Mesothelial cell of epicardium (in vitro differentiated cells): ENCODE measurements at regions not wholly inside any gene's neighbourhood (a gene's known extent, or its start where the extent isn't known, plus 50 kb on each side); places are given as distances from the start of the nearest gene placed in this dataset.

Experiments
- DNase-seq, 2 experiments: peaks; one replicate each; pipeline ENCODE4 v3.0.0; 2021; ENCODE audit warnings: low spot score in 2 of 2; ENCODE audit not compliant: unreplicated experiment in 2 of 2
- H3K27ac Mint-ChIP-seq: 2 replicates; pipeline ENCODE4 v1.8.0; 2021; ENCODE audit warnings: mixed read lengths
- H3K27me3 Mint-ChIP-seq: 2 replicates; pipeline ENCODE4 v1.8.0; 2021; ENCODE audit warnings: low read depth, mixed read lengths
- H3K36me3 Mint-ChIP-seq: 2 replicates; pipeline ENCODE4 v1.8.0; 2021; ENCODE audit warnings: mixed read lengths
- H3K4me1 Mint-ChIP-seq: 2 replicates; pipeline ENCODE4 v1.8.0; 2021; ENCODE audit warnings: mixed read lengths
- H3K4me3 Mint-ChIP-seq: 2 replicates; pipeline ENCODE4 v1.8.0; 2021; ENCODE audit warnings: mild to moderate bottlenecking, moderate library complexity, mixed read lengths
- H3K9me3 Mint-ChIP-seq: 2 replicates; pipeline ENCODE4 v1.8.0; 2021; ENCODE audit warnings: mixed read lengths
- TF ChIP-seq, protein P1 (sequence below): fragments of 200-600 bp; sonication (generic); IDR thresholded peaks from one replicate; pipeline ENCODE4 v1.5.0; 2021; ENCODE audit warnings: antibody characterized with exemption; ENCODE audit not compliant: unreplicated experiment

DNA sequence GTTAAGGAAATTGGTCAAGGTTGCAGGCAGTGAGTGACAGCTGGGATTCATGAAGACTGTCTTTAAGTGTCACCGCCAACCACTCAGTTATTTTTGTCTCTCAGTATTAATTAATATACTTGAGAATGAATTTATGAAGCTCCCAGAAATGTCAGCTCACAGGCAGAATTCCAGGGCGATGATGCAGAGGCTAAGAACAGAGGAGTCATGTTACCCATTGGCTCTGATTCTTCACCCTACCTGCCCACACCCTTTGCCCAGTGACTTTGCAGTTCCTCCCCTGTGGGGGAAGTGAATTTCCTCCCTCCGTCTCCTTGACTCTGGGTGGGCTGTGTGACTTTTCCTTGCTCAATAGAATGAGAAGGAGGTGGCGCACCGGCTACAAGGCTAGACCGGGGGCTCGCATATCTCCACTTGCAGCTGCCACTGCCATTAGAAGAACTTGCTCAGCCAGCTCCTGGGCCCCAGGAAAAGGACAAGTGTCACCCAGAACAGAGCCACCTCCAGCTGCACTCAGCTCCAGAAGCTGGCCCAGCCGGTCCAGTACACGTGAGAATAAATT lies 157.1 kb upstream of the PRKCQ start:
- peak overlapping the region; percentile 56 for H3K27ac Mint-ChIP-seq
- H3K27me3 Mint-ChIP-seq, result peaks cover 8% of the 10 kb centered on the region
- no peak for DNase-seq
- peaks cover 48% of the 10 kb centered on the region for H3K4me1 Mint-ChIP-seq
- H3K9me3 Mint-ChIP-seq, result no peaks in the 10 kb centered on the region
- H3K36me3 Mint-ChIP-seq, result no peaks in the 10 kb centered on the region
- peak overlapping the region; percentile 28 for H3K4me3 Mint-ChIP-seq
- TF ChIP-seq, protein P1, sequence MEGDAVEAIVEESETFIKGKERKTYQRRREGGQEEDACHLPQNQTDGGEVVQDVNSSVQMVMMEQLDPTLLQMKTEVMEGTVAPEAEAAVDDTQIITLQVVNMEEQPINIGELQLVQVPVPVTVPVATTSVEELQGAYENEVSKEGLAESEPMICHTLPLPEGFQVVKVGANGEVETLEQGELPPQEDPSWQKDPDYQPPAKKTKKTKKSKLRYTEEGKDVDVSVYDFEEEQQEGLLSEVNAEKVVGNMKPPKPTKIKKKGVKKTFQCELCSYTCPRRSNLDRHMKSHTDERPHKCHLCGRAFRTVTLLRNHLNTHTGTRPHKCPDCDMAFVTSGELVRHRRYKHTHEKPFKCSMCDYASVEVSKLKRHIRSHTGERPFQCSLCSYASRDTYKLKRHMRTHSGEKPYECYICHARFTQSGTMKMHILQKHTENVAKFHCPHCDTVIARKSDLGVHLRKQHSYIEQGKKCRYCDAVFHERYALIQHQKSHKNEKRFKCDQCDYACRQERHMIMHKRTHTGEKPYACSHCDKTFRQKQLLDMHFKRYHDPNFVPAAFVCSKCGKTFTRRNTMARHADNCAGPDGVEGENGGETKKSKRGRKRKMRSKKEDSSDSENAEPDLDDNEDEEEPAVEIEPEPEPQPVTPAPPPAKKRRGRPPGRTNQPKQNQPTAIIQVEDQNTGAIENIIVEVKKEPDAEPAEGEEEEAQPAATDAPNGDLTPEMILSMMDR, result no peak

DNA sequence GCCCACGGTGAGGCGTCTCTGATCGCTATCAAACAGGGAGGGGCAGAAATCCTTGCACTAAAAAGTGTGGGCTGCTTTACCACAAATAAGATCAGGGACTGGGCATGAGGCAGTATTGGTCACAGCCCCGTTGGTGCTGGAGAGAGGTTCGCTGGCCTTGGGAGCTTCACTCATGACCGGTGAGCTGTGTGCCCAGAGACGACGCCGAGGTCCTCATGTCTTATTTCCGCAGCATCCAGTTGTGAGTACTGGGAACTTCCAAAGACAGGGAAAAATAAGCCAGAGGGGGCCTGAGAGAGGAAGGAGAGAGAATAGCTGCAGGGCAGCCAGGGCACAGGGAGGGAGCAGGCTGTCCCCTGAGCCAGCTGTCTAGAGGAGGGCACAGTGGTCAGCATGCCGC lies 154.2 kb upstream of the PRKCQ start:
- Mint-ChIP-seq H3K36me3 (no peaks in the 10 kb centered on the region), H3K4me1 (peaks cover 28% of the 10 kb centered on the region), H3K9me3 (no peaks in the 10 kb centered on the region), H3K4me3 (no peak overlapping the region), H3K27ac (no peak overlapping the region), H3K27me3 (peaks cover 26% of the 10 kb centered on the region)
- TF ChIP-seq, protein P1, result no peak
- no peak for DNase-seq

DNA sequence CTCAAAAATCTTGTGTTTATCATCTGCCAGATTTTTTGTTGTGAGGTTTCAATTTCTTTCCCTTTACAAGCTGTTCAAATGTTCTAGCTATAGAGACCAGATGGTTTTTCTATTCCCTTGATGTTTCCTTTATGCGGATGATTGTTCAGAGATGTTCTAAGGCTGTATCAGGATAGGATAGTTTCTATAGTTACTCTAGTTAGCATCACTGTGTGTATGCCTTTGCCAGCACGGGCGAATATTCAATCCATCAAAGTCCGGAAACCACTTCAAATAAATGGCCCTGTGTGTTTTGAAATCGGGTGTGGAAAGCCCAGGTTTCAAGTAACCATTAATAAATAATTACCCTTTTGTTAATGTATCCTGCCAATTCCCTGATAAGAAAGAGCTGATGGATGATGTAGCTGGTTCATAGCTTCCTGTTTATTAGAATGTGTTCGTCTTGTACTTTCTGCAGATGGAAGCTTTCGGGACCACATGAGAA lies 149.8 kb upstream of the PRKCQ start:
- no peak for DNase-seq
- no peaks in the 10 kb centered on the region for H3K36me3 Mint-ChIP-seq
- no peak overlapping the region for H3K4me3 Mint-ChIP-seq
- TF ChIP-seq, protein P1, result no peak
- H3K4me1 Mint-ChIP-seq, result no peaks in the 10 kb centered on the region
- H3K9me3 Mint-ChIP-seq, result no peaks in the 10 kb centered on the region
- no peak overlapping the region for H3K27ac Mint-ChIP-seq
- peaks cover 56% of the 10 kb centered on the region for H3K27me3 Mint-ChIP-seq

DNA sequence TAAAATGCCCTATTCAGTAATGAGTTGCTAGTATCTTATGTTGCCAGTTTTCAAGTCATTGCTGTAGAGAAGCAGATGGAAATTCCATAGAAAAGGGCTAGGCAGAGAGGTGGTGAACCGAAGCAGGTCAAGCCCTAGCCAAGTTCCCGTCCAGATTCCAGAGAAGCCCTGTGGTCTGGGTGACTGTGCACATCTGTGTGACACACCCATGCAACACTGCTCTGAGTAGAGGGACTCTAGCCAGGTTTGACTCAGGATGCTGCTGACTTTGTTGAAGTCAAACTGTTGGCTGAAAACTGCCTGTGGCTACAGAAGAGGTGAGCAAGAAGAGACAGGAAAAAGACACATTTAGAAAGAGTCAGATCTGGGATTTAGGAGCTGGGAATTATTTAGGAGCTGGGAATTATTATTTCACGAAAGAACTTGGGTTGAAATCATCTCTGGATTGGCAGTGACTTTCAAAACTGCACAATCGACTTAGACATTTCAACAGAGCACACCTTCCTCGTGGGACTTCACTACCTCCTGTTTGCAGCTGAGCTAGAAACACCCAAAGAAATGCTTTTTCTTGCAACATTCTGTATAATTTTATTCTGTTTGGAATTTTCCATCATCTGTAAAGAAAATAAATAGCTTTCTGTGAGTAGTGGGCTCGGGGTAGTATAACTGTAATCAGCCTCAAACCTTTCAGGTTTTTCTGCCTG lies 149.1 kb upstream of the PRKCQ start:
- no peaks in the 10 kb centered on the region for H3K9me3 Mint-ChIP-seq
- no peak for DNase-seq
- no peaks in the 10 kb centered on the region for H3K4me1 Mint-ChIP-seq
- no peaks in the 10 kb centered on the region for H3K36me3 Mint-ChIP-seq
- no peak overlapping the region for H3K4me3 Mint-ChIP-seq
- TF ChIP-seq, protein P1, result no peak
- peaks cover 59% of the 10 kb centered on the region for H3K27me3 Mint-ChIP-seq
- H3K27ac Mint-ChIP-seq, result no peak overlapping the region

DNA sequence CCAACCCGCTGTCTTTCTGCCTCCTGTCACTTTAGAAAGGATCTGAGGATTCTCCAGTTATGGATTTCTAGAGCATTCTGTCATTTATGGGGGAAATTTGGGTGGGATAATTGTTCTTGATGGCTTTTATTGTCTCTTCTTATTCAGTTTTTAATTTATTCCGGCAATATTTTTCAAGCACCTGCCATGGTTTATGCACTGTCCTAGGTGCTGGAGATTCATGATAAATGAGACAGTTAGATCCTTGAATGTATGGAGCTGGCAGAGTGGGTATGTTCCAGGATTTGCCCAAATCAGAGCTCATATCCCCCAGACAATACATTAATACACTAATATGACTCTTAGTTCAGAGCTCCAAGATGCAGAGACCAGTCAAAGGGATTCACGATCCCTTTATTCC lies 146.8 kb upstream of the PRKCQ start:
- H3K27me3 Mint-ChIP-seq, result peaks cover 60% of the 10 kb centered on the region
- H3K27ac Mint-ChIP-seq, result no peak overlapping the region
- no peaks in the 10 kb centered on the region for H3K36me3 Mint-ChIP-seq
- H3K4me1 Mint-ChIP-seq, result peaks cover 5% of the 10 kb centered on the region
- no peak overlapping the region for H3K4me3 Mint-ChIP-seq
- no peak for DNase-seq
- no peaks in the 10 kb centered on the region for H3K9me3 Mint-ChIP-seq
- TF ChIP-seq, protein P1, result no peak
